Endothelial cell of umbilical vein (primary cell): ENCODE measurements at regions not wholly inside any gene's neighbourhood (a gene's known extent, or its start where the extent isn't known, plus 50 kb on each side); places are given as distances from the start of the nearest gene placed in this dataset.

ENCODE experiments used
- BruUV-seq: library from RNA; stranded (reverse); fragments of 400-500 nt; replicated peaks from 2 replicates; lab custom pipeline; 2021; lab: Mats Ljungman, UMichigan
- CTCF ChIA-PET: fragments of 300-600, 350-600 bp; sonication (Branson Sonifier 250); formaldehyde crosslinking; loops from one replicate; lab custom pipeline; 2021; ENCODE audit warnings: antibody characterized with exemption, inconsistent platforms; lab: Charles Lee
- POLR2A ChIA-PET: fragments of 300-600, 350-600 bp; sonication (Branson Sonifier 250); formaldehyde crosslinking; loops from one replicate; lab custom pipeline; 2021; ENCODE audit warnings: antibody characterized with exemption, inconsistent platforms; lab: Charles Lee
- DNase-seq: peaks from one replicate; pipeline ENCODE4 v3.0.0-alpha.2; 2011; ENCODE audit warnings: low read depth, low spot score
- FAIRE-seq: peaks from 2 replicates; lab custom pipeline; 2011; peaks lifted over from hg19 to GRCh38; lab: Jason Lieb, UNC
- H2AFZ ChIP-seq: 2 replicates; pipeline ENCODE4 v1.6.0; 2012; ENCODE audit warnings: low read depth, low read length, control low read depth, inconsistent platforms
- H3K27ac ChIP-seq: 2 replicates; pipeline ENCODE4 v1.5.1; 2011; ENCODE audit warnings: low read depth, mild to moderate bottlenecking, control low read depth, low read length, moderate library complexity; ENCODE audit not compliant: insufficient read depth
- H3K27me3 ChIP-seq, 2 experiments: 2 replicates each; pipeline versions ENCODE4 v1.6.0 to v1.6.1; 2011; ENCODE audit warnings: low read length in 2 of 2, mixed read lengths in 1 of 2; ENCODE audit not compliant: control insufficient read depth in 2 of 2, insufficient read depth in 2 of 2
- H3K36me3 ChIP-seq, 2 experiments: 2 replicates in 1 of 2; 3 replicates in 1 of 2; pipeline ENCODE4 v1.5.1; 2011; ENCODE audit warnings: low read length in 2 of 2, mild to moderate bottlenecking in 1 of 2, moderate library complexity in 1 of 2; ENCODE audit not compliant: control insufficient read depth in 2 of 2, insufficient read depth in 2 of 2; ENCODE audit errors: extremely low read depth in 1 of 2
- H3K4me1 ChIP-seq: 3 replicates; pipeline ENCODE4 v1.5.1; 2011; ENCODE audit warnings: mild to moderate bottlenecking, low read length; ENCODE audit not compliant: control insufficient read depth, insufficient read depth; ENCODE audit errors: extremely low read depth
- H3K4me2 ChIP-seq: 2 replicates; pipeline ENCODE4 v1.6.1; 2011; ENCODE audit warnings: low read length, control low read depth, mixed read lengths; ENCODE audit not compliant: insufficient read depth
- H3K4me3 ChIP-seq, 3 experiments: fragments of 200-600 bp in 1 of 3; sonication (generic), shearing (Covaris generic) in 1 of 3; replicated peaks in 1 of 3; 2 replicates each; pipeline ENCODE4 v1.5.1; 2011 to 2016; ENCODE audit warnings: control low read depth in 3 of 3, low read length in 3 of 3, mild to moderate bottlenecking in 2 of 3, inconsistent platforms in 1 of 3, low read depth in 1 of 3, moderate library complexity in 1 of 3; ENCODE audit not compliant: insufficient read depth in 1 of 3
- H3K79me2 ChIP-seq: 2 replicates; pipeline ENCODE4 v1.6.0; 2012; ENCODE audit warnings: low read length, inconsistent platforms; ENCODE audit not compliant: control insufficient read depth, insufficient read depth
- H3K9ac ChIP-seq: replicated peaks from 2 replicates; pipeline ENCODE3; 2011; ENCODE audit warnings: low read length, control low read depth; ENCODE audit not compliant: insufficient read depth; ENCODE audit errors: extremely low read depth
- H3K9me1 ChIP-seq: replicated peaks from 3 replicates; pipeline ENCODE4 v1.6.0; 2011; ENCODE audit warnings: mild to moderate bottlenecking, low read length; ENCODE audit not compliant: control insufficient read depth, insufficient read depth; ENCODE audit errors: extremely low read depth
- H3K9me3 ChIP-seq: replicated peaks from 2 replicates; pipeline ENCODE4 v1.5.1; 2012; ENCODE audit warnings: low read length, inconsistent platforms; ENCODE audit not compliant: control insufficient read depth, insufficient read depth
- H4K20me1 ChIP-seq: replicated peaks from 2 replicates; pipeline ENCODE3; 2011; ENCODE audit warnings: mild to moderate bottlenecking, low read length; ENCODE audit not compliant: control insufficient read depth, insufficient read depth; ENCODE audit errors: extremely low read depth
- EZH2 ChIP-seq: IDR thresholded peaks from 2 replicates; pipeline ENCODE4 v1.6.1; 2012; ENCODE audit warnings: borderline replicate concordance, low read depth, mild to moderate bottlenecking, moderate library complexity, low read length, inconsistent platforms; ENCODE audit not compliant: severe bottlenecking
- FOS ChIP-seq: IDR thresholded peaks from 2 replicates; pipeline ENCODE4 v1.6.1; 2011; ENCODE audit warnings: mild to moderate bottlenecking, low read length, moderate library complexity, borderline replicate concordance; ENCODE audit not compliant: insufficient read depth
- GATA2 ChIP-seq: IDR thresholded peaks from 2 replicates; pipeline ENCODE4 v1.7.0; 2011; ENCODE audit warnings: low read depth, mild to moderate bottlenecking, moderate library complexity, mixed read lengths, low read length; ENCODE audit not compliant: insufficient read length, insufficient read depth
- JUN ChIP-seq: IDR thresholded peaks from 2 replicates; pipeline ENCODE4 v1.6.1; 2011; ENCODE audit warnings: borderline replicate concordance, low read depth; ENCODE audit not compliant: insufficient read length, insufficient read depth
- MYC ChIP-seq: IDR thresholded peaks from one replicate; pipeline ENCODE4 v1.6.1; 2011; ENCODE audit warnings: mild to moderate bottlenecking, low read depth, low read length
- POLR2A ChIP-seq: IDR thresholded peaks from 2 replicates; pipeline ENCODE4 v1.6.1; 2012; ENCODE audit warnings: low read depth, mild to moderate bottlenecking, control low read depth, low read length
- POLR2AphosphoS5 ChIP-seq: IDR thresholded peaks from 2 replicates; pipeline ENCODE4 v1.6.1; 2012; ENCODE audit warnings: low read depth, mild to moderate bottlenecking, control low read depth, low read length, moderate library complexity; ENCODE audit not compliant: insufficient read depth
- dilution Hi-C: fragments of 300-500 bp; cut with MboI; formaldehyde crosslinking; loops from one replicate; pipeline ENCODE4 v1.15.0; 2019; ENCODE audit warnings: low sequenced_read_pairs; ENCODE audit not compliant: extremely low pct_ligation_motif_present
- intact Hi-C: fragments of 100-400 bp; cut with micrococcal nuclease; formaldehyde crosslinking; loops from one replicate; pipeline ENCODE4 v1.10.0; 2022
- TF ChIP-seq, protein P1 (sequence below), 2 donors: IDR thresholded peaks; 1 replicate in 1 of 2; 2 replicates in 1 of 2; pipeline ENCODE4 v1.5.1; 2011; ENCODE audit warnings: low read length in 2 of 2, mild to moderate bottlenecking in 2 of 2, moderate library complexity in 2 of 2, control low read depth in 1 of 2, inconsistent platforms in 1 of 2, low read depth in 1 of 2; ENCODE audit not compliant: insufficient read depth in 1 of 2; ENCODE audit errors: extremely low read depth in 1 of 2
- TF ChIP-seq, protein P2 (sequence below): IDR thresholded peaks from 2 replicates; pipeline ENCODE4 v1.6.1; 2011; ENCODE audit not compliant: insufficient read depth, insufficient read length

DNA sequence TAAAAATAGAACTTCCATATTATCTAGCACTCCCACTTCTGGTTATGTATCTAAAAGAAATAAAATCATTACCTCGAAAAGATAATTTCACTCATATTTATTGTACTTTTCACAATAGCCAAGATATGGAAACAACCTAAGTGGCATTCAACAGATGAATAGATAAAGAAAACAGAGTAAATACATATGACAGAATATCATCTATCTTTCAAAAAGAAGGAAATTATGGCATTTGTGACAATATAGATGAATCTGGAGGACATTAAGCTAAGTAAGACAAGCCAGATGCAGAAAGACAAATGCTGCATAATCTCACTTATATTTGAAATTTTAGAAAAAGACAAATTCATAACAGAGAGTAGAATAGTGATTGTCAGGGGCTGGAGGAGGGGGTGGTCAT lies 590.0 kb upstream of the ANO3 start:
- Histone ChIP-seq H3K9ac (no peak overlapping the region), H3K4me3 (no peak overlapping the region), H3K4me1 (no peaks in the 10 kb centered on the region), H3K36me3 (no peaks in the 10 kb centered on the region), H3K4me2 (no peak overlapping the region), H3K27ac (no peak overlapping the region), H3K9me3 (no peaks in the 10 kb centered on the region), H4K20me1 (no peaks in the 10 kb centered on the region), H3K9me1 (no peaks in the 10 kb centered on the region), H3K79me2 (no peaks in the 10 kb centered on the region), H2AFZ (no peak overlapping the region), H3K27me3 (no peaks in the 10 kb centered on the region)
- TF ChIP-seq, protein P1, sequence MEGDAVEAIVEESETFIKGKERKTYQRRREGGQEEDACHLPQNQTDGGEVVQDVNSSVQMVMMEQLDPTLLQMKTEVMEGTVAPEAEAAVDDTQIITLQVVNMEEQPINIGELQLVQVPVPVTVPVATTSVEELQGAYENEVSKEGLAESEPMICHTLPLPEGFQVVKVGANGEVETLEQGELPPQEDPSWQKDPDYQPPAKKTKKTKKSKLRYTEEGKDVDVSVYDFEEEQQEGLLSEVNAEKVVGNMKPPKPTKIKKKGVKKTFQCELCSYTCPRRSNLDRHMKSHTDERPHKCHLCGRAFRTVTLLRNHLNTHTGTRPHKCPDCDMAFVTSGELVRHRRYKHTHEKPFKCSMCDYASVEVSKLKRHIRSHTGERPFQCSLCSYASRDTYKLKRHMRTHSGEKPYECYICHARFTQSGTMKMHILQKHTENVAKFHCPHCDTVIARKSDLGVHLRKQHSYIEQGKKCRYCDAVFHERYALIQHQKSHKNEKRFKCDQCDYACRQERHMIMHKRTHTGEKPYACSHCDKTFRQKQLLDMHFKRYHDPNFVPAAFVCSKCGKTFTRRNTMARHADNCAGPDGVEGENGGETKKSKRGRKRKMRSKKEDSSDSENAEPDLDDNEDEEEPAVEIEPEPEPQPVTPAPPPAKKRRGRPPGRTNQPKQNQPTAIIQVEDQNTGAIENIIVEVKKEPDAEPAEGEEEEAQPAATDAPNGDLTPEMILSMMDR (IDR thresholded peaks at IDR 0.05; ENCODE audit: extremely low read depth in 1 of 2, insufficient read depth in 1 of 2, low read depth in 1 of 2, low read length in 2 of 2), result no peak
- TF ChIP-seq FOS, result no peak
- TF ChIP-seq JUN, result no peak
- no peak for TF ChIP-seq EZH2
- TF ChIP-seq, protein P2, sequence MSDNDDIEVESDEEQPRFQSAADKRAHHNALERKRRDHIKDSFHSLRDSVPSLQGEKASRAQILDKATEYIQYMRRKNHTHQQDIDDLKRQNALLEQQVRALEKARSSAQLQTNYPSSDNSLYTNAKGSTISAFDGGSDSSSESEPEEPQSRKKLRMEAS, result no peak
- TF ChIP-seq GATA2, result no peak
- no peak for TF ChIP-seq MYC
- TF ChIP-seq POLR2A, result no peak
- TF ChIP-seq POLR2AphosphoS5, result no peak
- no TSS peak for BruUV-seq
- dilution Hi-C loops, result no loop called here
- DNase-seq (no peak), FAIRE-seq (no peak)
- ChIA-PET CTCF (no interaction called here), POLR2A (no interaction called here)
- intact Hi-C loops, result no loop called here
